PFSK-1 (cell line): ENCODE measurements at regions not wholly inside any gene's neighbourhood (a gene's known extent, or its start where the extent isn't known, plus 50 kb on each side); places are given as distances from the start of the nearest gene placed in this dataset.

Experiments
- FOXP2 ChIP-seq: optimal IDR thresholded peaks from 2 replicates; pipeline ENCODE3; 2011; ENCODE audit warnings: borderline replicate concordance, control low read depth, inconsistent platforms; ENCODE audit not compliant: insufficient read depth; ENCODE audit errors: extremely low read length, extremely low read depth
- POLR2AphosphoS5 ChIP-seq: IDR thresholded peaks from 2 replicates; pipeline ENCODE4 v1.6.1; 2012; ENCODE audit warnings: low read depth, mild to moderate bottlenecking, control low read depth, low read length, moderate library complexity
- REST ChIP-seq, 2 experiments: IDR thresholded peaks; 2 replicates each; pipeline versions ENCODE4 v1.6.1 to v1.8.0; 2011 to 2012; ENCODE audit warnings: low read depth in 2 of 2, low read length in 2 of 2, control low read depth in 1 of 2, inconsistent platforms in 1 of 2, mild to moderate bottlenecking in 1 of 2, moderate library complexity in 1 of 2; ENCODE audit not compliant: insufficient read depth in 1 of 2
- SIN3A ChIP-seq: IDR thresholded peaks from 2 replicates; pipeline ENCODE4 v1.6.1; 2012; ENCODE audit warnings: mild to moderate bottlenecking, low read length, moderate library complexity, borderline replicate concordance; ENCODE audit not compliant: insufficient read depth
- TAF1 ChIP-seq: IDR thresholded peaks from 2 replicates; pipeline ENCODE4 v1.6.1; 2012; ENCODE audit warnings: low read length, control low read depth, borderline replicate concordance; ENCODE audit not compliant: insufficient read depth

- TF ChIP-seq TAF1: no peak
- TF ChIP-seq FOXP2: no peak
- TF ChIP-seq REST (IDR thresholded peaks at IDR 0.05; ENCODE audit: insufficient read depth in 1 of 2, low read depth in 2 of 2, low read length in 2 of 2): no peak
- no peak for TF ChIP-seq POLR2AphosphoS5
- TF ChIP-seq SIN3A: no peak
These were observed 190.8 kb downstream of the RNF152 start for GRCh38 chr18:61702007-61702406.

GRCh38 chr18:61699397-61700110 is 193.3 kb downstream of the RNF152 start:
- TF ChIP-seq REST (IDR thresholded peaks at IDR 0.05; ENCODE audit: insufficient read depth in 1 of 2, low read depth in 2 of 2, low read length in 2 of 2): no peak
- TF ChIP-seq POLR2AphosphoS5: no peak
- TF ChIP-seq SIN3A: no peak
- no peak for TF ChIP-seq FOXP2
- TF ChIP-seq TAF1: no peak

- TF ChIP-seq FOXP2: no peak
- no peak for TF ChIP-seq TAF1
- no peak for TF ChIP-seq SIN3A
- TF ChIP-seq REST (IDR thresholded peaks at IDR 0.05; ENCODE audit: insufficient read depth in 1 of 2, low read depth in 2 of 2, low read length in 2 of 2): no peak
- no peak for TF ChIP-seq POLR2AphosphoS5
These were observed 195.4 kb downstream of the RNF152 start for GRCh38 chr18:61697306-61697909.

- TF ChIP-seq FOXP2 (no peak), REST (IDR thresholded peaks at IDR 0.05; ENCODE audit: insufficient read depth in 1 of 2, low read depth in 2 of 2, low read length in 2 of 2) (no peak), POLR2AphosphoS5 (no peak), TAF1 (no peak), SIN3A (no peak)
These were observed 198.6 kb downstream of the RNF152 start for GRCh38 chr18:61694236-61694635.
